NT2/D1 (cell line): ENCODE measurements at regions not wholly inside any gene's neighbourhood (a gene's known extent, or its start where the extent isn't known, plus 50 kb on each side); places are given as distances from the start of the nearest gene placed in this dataset.

Experiments used
- SUZ12 ChIP-seq: IDR thresholded peaks from 2 replicates; pipeline ENCODE4 v1.6.1; 2011; ENCODE audit not compliant: insufficient read length, insufficient read depth; ENCODE audit errors: extremely low read depth
- YY1 ChIP-seq: IDR thresholded peaks from 2 replicates; pipeline ENCODE4 v1.6.1; 2011; ENCODE audit not compliant: insufficient read length, insufficient read depth
- ZNF274 ChIP-seq: IDR thresholded peaks from 2 replicates; pipeline ENCODE4 v1.6.1; 2011; ENCODE audit warnings: mild to moderate bottlenecking, low read depth, low read length

DNA sequence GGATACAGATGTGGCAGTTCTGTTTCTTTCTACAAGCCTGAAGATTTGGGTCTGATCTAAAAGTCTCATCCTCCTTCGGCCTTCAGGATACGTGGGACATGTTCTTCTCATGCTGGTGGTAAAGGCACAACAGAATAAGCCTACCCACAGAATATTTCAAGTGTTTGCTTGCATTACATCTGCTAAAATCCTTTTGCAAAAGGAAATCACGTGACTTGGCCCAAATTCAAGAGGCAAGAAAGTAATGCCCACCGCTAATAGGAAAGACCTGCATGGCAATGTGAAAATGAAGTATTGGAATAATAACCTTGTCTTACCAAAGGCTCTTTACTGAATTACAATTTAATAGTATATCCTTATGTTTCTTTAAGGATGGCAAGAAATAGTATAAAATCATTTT, 439.9 kb upstream of the TGFBR2 start:
- TF ChIP-seq YY1 = no peak
- no peak for TF ChIP-seq ZNF274
- no peak for TF ChIP-seq SUZ12
